Cardiac muscle cell (in vitro differentiated cells and primary cell): ENCODE measurements at regions not wholly inside any gene's neighbourhood (a gene's known extent, or its start where the extent isn't known, plus 50 kb on each side); places are given as distances from the start of the nearest gene placed in this dataset.

Source experiments
- DNase-seq, 2 donors: peaks; one replicate each; pipeline versions ENCODE4 v3.0.0 to v3.0.0-alpha.2; 2010 to 2017; ENCODE audit warnings: low read depth in 1 of 2, low spot score in 1 of 2
- H3K27ac ChIP-seq: fragments of 200-600 bp; sonication (generic); 2 replicates; pipeline ENCODE4 v1.5.1; 2016
- H3K27me3 ChIP-seq: fragments of 200-600 bp; sonication (generic); 2 replicates; pipeline ENCODE4 v1.6.0; 2016; ENCODE audit warnings: control low read depth
- H3K36me3 ChIP-seq: fragments of 200-600 bp; sonication (generic); 2 replicates; pipeline ENCODE4 v1.5.1; 2016; ENCODE audit warnings: control low read depth
- H3K4me1 ChIP-seq: fragments of 200-600 bp; sonication (generic); 2 replicates; pipeline ENCODE4 v1.8.1; 2017; ENCODE audit warnings: low read depth, mild to moderate bottlenecking, mixed run types
- H3K4me3 ChIP-seq: fragments of 200-600 bp; sonication (generic); 2 replicates; pipeline ENCODE4 v1.5.1; 2016; ENCODE audit warnings: mild to moderate bottlenecking
- H3K9me3 ChIP-seq: fragments of 200-600 bp; sonication (generic); 2 replicates; pipeline ENCODE4 v1.5.1; 2017; ENCODE audit warnings: low read depth, mild to moderate bottlenecking, control low read depth
- TF ChIP-seq, protein P1 (sequence below): IDR thresholded peaks from 2 replicates; pipeline ENCODE4 v1.5.1; 2012; ENCODE audit warnings: low read depth, mild to moderate bottlenecking, low read length

GRCh38 chr10:61052469-61053205, 108.7 kb upstream of the RHOBTB1 start:
- DNase-seq: no peak
- TF ChIP-seq, protein P1, sequence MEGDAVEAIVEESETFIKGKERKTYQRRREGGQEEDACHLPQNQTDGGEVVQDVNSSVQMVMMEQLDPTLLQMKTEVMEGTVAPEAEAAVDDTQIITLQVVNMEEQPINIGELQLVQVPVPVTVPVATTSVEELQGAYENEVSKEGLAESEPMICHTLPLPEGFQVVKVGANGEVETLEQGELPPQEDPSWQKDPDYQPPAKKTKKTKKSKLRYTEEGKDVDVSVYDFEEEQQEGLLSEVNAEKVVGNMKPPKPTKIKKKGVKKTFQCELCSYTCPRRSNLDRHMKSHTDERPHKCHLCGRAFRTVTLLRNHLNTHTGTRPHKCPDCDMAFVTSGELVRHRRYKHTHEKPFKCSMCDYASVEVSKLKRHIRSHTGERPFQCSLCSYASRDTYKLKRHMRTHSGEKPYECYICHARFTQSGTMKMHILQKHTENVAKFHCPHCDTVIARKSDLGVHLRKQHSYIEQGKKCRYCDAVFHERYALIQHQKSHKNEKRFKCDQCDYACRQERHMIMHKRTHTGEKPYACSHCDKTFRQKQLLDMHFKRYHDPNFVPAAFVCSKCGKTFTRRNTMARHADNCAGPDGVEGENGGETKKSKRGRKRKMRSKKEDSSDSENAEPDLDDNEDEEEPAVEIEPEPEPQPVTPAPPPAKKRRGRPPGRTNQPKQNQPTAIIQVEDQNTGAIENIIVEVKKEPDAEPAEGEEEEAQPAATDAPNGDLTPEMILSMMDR: no peak
- H3K36me3 ChIP-seq: no peaks in the 10 kb centered on the region
- H3K4me1 ChIP-seq: no peaks in the 10 kb centered on the region
- no peak overlapping the region for H3K27ac ChIP-seq
- no peaks in the 10 kb centered on the region for H3K27me3 ChIP-seq
- no peaks in the 10 kb centered on the region for H3K9me3 ChIP-seq
- no peak overlapping the region for H3K4me3 ChIP-seq

- TF ChIP-seq, protein P1: no peak
- no peak overlapping the region for H3K27ac ChIP-seq
Measured at GRCh38 chr10:61051344-61051743, 107.4 kb upstream of the RHOBTB1 start.

GRCh38 chr10:61050120-61050745, 106.2 kb upstream of the RHOBTB1 start:
- no peaks in the 10 kb centered on the region for H3K27me3 ChIP-seq
- TF ChIP-seq, protein P1: no peak
- no peaks in the 10 kb centered on the region for H3K9me3 ChIP-seq
- no peak overlapping the region for H3K27ac ChIP-seq
- no peaks in the 10 kb centered on the region for H3K4me1 ChIP-seq
- no peak for DNase-seq
- H3K36me3 ChIP-seq: no peaks in the 10 kb centered on the region
- H3K4me3 ChIP-seq: no peak overlapping the region

More at GRCh38 chr10:61051344-61051743, 107.4 kb upstream of the RHOBTB1 start:
- no peak overlapping the region for H3K4me3 ChIP-seq
- no peak for DNase-seq
- no peaks in the 10 kb centered on the region for H3K4me1 ChIP-seq
- H3K27me3 ChIP-seq: no peaks in the 10 kb centered on the region
- no peaks in the 10 kb centered on the region for H3K36me3 ChIP-seq
- no peaks in the 10 kb centered on the region for H3K9me3 ChIP-seq

DNA sequence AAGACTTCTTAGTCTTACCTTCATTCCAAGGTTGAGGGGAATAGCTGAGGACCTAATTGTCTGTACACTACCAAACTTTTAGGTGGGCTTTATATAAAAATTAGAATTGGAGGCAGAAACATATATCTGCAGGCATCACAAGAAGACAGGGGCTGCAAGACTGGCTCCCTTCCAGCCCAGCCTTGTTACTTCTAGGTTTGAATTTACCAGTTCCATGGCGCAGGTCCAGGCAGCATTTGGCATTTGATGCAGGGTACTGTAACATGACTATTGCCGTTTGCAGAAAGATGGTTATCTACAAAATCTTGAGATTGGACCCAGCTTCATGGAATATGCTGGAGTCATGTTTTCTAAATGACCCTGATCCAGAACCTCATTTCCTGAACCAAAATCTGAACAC, 105.4 kb upstream of the RHOBTB1 start:
- no peak for DNase-seq
- no peaks in the 10 kb centered on the region for H3K27me3 ChIP-seq
- no peak overlapping the region for H3K4me3 ChIP-seq
- H3K9me3 ChIP-seq: no peaks in the 10 kb centered on the region
- TF ChIP-seq, protein P1: no peak
- H3K4me1 ChIP-seq: no peaks in the 10 kb centered on the region
- H3K27ac ChIP-seq: no peak overlapping the region
- H3K36me3 ChIP-seq: no peaks in the 10 kb centered on the region

DNA sequence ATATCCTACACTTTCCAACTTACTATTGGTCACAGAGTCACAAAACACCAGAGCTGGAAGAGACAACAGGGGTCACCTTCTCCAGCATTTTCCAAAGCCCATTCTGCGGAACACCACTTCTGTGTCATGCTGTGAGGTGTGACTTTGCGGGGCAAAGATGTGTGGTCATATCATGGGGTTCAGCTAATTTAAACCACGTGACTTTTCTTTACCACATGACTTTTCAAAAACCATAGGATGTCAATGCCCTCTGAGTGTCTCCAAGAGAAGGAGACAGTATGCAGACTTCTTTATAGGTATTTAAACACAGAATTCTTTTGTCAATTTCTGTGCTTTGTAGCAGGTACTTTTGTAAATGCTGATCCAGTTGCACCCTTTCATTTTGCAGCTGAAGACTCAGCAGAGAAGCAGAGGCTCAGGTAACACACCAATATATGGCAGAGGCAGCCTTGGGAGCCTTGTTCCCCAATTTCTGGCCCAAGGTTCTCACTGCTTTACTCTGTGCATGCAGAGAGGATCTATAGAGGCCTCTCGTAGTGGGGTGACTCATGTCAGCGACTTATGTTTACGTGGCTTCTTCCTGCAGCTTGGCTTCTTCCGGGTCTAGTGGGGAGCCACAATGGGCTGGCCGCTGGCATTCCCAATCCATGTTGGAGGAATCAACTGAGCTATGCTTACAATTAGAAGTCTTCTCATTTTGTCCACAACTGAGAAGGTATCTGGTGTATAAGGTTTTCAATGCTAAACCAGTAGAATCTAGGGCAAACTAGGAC, 104.0 kb upstream of the RHOBTB1 start:
- DNase-seq: no peak
- TF ChIP-seq, protein P1: no peak
- Histone ChIP-seq H3K9me3 (no peaks in the 10 kb centered on the region), H3K4me1 (no peaks in the 10 kb centered on the region), H3K36me3 (no peaks in the 10 kb centered on the region), H3K27me3 (no peaks in the 10 kb centered on the region), H3K27ac (no peak overlapping the region), H3K4me3 (no peak overlapping the region)
